H9 (cell line): ENCODE measurements at regions not wholly inside any gene's neighbourhood (a gene's known extent, or its start where the extent isn't known, plus 50 kb on each side); places are given as distances from the start of the nearest gene placed in this dataset.

Source experiments
- DNase-seq: peaks from one replicate; pipeline ENCODE4 v3.0.0-alpha.2; 2017
- H2AFZ ChIP-seq: one replicate; pipeline ENCODE4 v1.6.1; 2013; ENCODE audit warnings: mild to moderate bottlenecking, low read length, control low read depth, moderate library complexity
- H2AK5ac ChIP-seq: 2 replicates; pipeline ENCODE4 v1.6.1; 2013; ENCODE audit warnings: low read length, control low read depth, mixed read lengths; ENCODE audit not compliant: insufficient read length
- H2BK120ac ChIP-seq: one replicate; pipeline ENCODE4 v1.6.1; 2013; ENCODE audit warnings: low read depth, mild to moderate bottlenecking, low read length, control low read depth, inconsistent platforms; ENCODE audit not compliant: poor library complexity, severe bottlenecking
- H2BK12ac ChIP-seq: 2 replicates; pipeline ENCODE4 v1.6.1; 2013; ENCODE audit warnings: low read length, control low read depth, mixed read lengths, low read depth; ENCODE audit not compliant: insufficient read length
- H2BK15ac ChIP-seq: 2 replicates; pipeline ENCODE4 v1.6.1; 2013; ENCODE audit warnings: low read depth, low read length, control low read depth
- H2BK20ac ChIP-seq: one replicate; pipeline ENCODE4 v1.6.1; 2013; ENCODE audit warnings: low read depth, mild to moderate bottlenecking, low read length, control low read depth, inconsistent platforms; ENCODE audit not compliant: poor library complexity, severe bottlenecking
- H2BK5ac ChIP-seq: 2 replicates; pipeline ENCODE4 v1.6.1; 2013; ENCODE audit warnings: low read length, control low read depth, mixed read lengths; ENCODE audit not compliant: insufficient read length
- H3K14ac ChIP-seq: 2 replicates; pipeline ENCODE4 v1.6.1; 2013; ENCODE audit warnings: low read length, control low read depth; ENCODE audit not compliant: insufficient read depth
- H3K18ac ChIP-seq: 2 replicates; pipeline ENCODE4 v1.6.1; 2013; ENCODE audit warnings: low read depth, mild to moderate bottlenecking, mixed read lengths, low read length, control low read depth; ENCODE audit not compliant: insufficient read length
- H3K23ac ChIP-seq: 2 replicates; pipeline ENCODE4 v1.6.1; 2013; ENCODE audit warnings: low read length, control low read depth, mixed read lengths, low read depth; ENCODE audit not compliant: insufficient read length
- H3K23me2 ChIP-seq: 2 replicates; pipeline ENCODE4 v1.6.1; 2013; ENCODE audit warnings: low read depth, mild to moderate bottlenecking, mixed read lengths, low read length, control low read depth; ENCODE audit not compliant: insufficient read length, poor library complexity, severe bottlenecking
- H3K27ac ChIP-seq: 2 replicates; pipeline ENCODE4 v1.5.1; 2013; ENCODE audit warnings: low read length, control low read depth, mixed read lengths, low read depth; ENCODE audit not compliant: insufficient read length
- H3K27me3 ChIP-seq: 2 replicates; pipeline ENCODE4 v1.6.1; 2013; ENCODE audit warnings: low read length, control low read depth, inconsistent platforms; ENCODE audit not compliant: insufficient read depth
- H3K4ac ChIP-seq: 2 replicates; pipeline ENCODE4 v1.6.1; 2013; ENCODE audit warnings: low read depth, mild to moderate bottlenecking, control low read depth, inconsistent platforms, low read length, moderate library complexity
- H3K4me1 ChIP-seq: 2 replicates; pipeline ENCODE4 v1.6.1; 2013; ENCODE audit warnings: low read length, control low read depth, inconsistent platforms; ENCODE audit not compliant: insufficient read depth
- H3K4me2 ChIP-seq: 2 replicates; pipeline ENCODE4 v1.6.1; 2013; ENCODE audit warnings: low read length, control low read depth, mixed read lengths; ENCODE audit not compliant: insufficient read length, insufficient read depth
- H3K56ac ChIP-seq: 2 replicates; pipeline ENCODE4 v1.6.1; 2013; ENCODE audit warnings: low read depth, mild to moderate bottlenecking, mixed read lengths, low read length, control low read depth; ENCODE audit not compliant: insufficient read length
- H3K79me1 ChIP-seq: 2 replicates; pipeline ENCODE4 v1.6.1; 2013; ENCODE audit warnings: low read depth, mild to moderate bottlenecking, moderate library complexity, low read length, control low read depth, inconsistent platforms; ENCODE audit not compliant: insufficient read depth, poor library complexity, severe bottlenecking
- H3K79me2 ChIP-seq: 2 replicates; pipeline ENCODE4 v1.6.1; 2013; ENCODE audit warnings: low read length, control low read depth, inconsistent platforms; ENCODE audit not compliant: insufficient read depth
- H3K9ac ChIP-seq: 2 replicates; pipeline ENCODE4 v1.6.1; 2013; ENCODE audit warnings: low read length, control low read depth, mixed read lengths; ENCODE audit not compliant: insufficient read length; ENCODE audit errors: extremely low read depth
- H3K9me3 ChIP-seq: one replicate; pipeline ENCODE4 v1.6.1; 2013; ENCODE audit warnings: low read depth, low read length, inconsistent platforms; ENCODE audit not compliant: control insufficient read depth
- H3T11ph ChIP-seq: one replicate; pipeline ENCODE4 v1.6.1; 2013; ENCODE audit warnings: mild to moderate bottlenecking, low read length, control low read depth, inconsistent platforms
- H4K20me1 ChIP-seq: one replicate; pipeline ENCODE4 v1.6.1; 2013; ENCODE audit not compliant: control insufficient read depth, insufficient read length, insufficient read depth
- H4K5ac ChIP-seq: 2 replicates; pipeline ENCODE4 v1.6.1; 2013; ENCODE audit warnings: low read depth, mild to moderate bottlenecking, mixed read lengths, low read length, control low read depth; ENCODE audit not compliant: insufficient read length
- H4K8ac ChIP-seq: replicated peaks from 2 replicates; pipeline ENCODE4 v1.6.1; 2013; ENCODE audit warnings: low read length, control low read depth, mixed read lengths, low read depth; ENCODE audit not compliant: insufficient read length
- H4K91ac ChIP-seq: 2 replicates; pipeline ENCODE4 v1.6.1; 2013; ENCODE audit warnings: low read depth, mild to moderate bottlenecking, moderate library complexity, mixed read lengths, low read length, control low read depth; ENCODE audit not compliant: insufficient read length
- H3K27ac Mint-ChIP-seq, 3 experiments: 2 replicates in 2 of 3; 3 replicates in 1 of 3; pipeline ENCODE4 v1.8.0; 2020 to 2021; ENCODE audit warnings: mixed read lengths in 3 of 3, mild to moderate bottlenecking in 1 of 3, moderate library complexity in 1 of 3
- H3K27me3 Mint-ChIP-seq: 2 replicates; pipeline ENCODE4 v1.8.0; 2021; ENCODE audit warnings: low read depth, mild to moderate bottlenecking, moderate library complexity, mixed read lengths
- H3K36me3 Mint-ChIP-seq, 3 experiments: 2 replicates in 2 of 3; 3 replicates in 1 of 3; pipeline ENCODE4 v1.8.0; 2020 to 2021; ENCODE audit warnings: low read depth in 3 of 3, mixed read lengths in 3 of 3; ENCODE audit not compliant: insufficient read depth in 1 of 3
- H3K4me1 Mint-ChIP-seq, 2 experiments: 2 replicates each; pipeline ENCODE4 v1.8.0; 2020; ENCODE audit warnings: mixed read lengths in 2 of 2
- H3K4me3 Mint-ChIP-seq, 2 experiments: 2 replicates in 1 of 2; 3 replicates in 1 of 2; pipeline ENCODE4 v1.8.0; 2020 to 2021; ENCODE audit warnings: mild to moderate bottlenecking in 2 of 2, mixed read lengths in 2 of 2, moderate library complexity in 1 of 2
- H3K9me3 Mint-ChIP-seq, 2 experiments: 2 replicates in 1 of 2; 3 replicates in 1 of 2; pipeline ENCODE4 v1.8.0; 2020; ENCODE audit warnings: mild to moderate bottlenecking in 2 of 2, mixed read lengths in 2 of 2, moderate library complexity in 1 of 2
- CTCF ChIP-seq: fragments of 200-600 bp; sonication (generic); conservative IDR thresholded peaks from 3 replicates; pipeline ENCODE4 v1.8.0; 2021; ENCODE audit warnings: antibody characterized with exemption, mild to moderate bottlenecking
- WGBS: extraction: QIAGEN DNeasy Blood & Tissue Kit; methylation state at CpG from one replicate; pipeline ENCODE4 v1.1.7; 2013; ENCODE audit warnings: missing lambda C conversion rate, low lambda C conversion rate, mixed read lengths; ENCODE audit not compliant: insufficient read length; ENCODE audit errors: extremely low coverage; 5-methylcytosine and 5-hydroxymethylcytosine counted together

- H3K4ac ChIP-seq, result no peak overlapping the region
- no peak overlapping the region for H2BK12ac ChIP-seq
- no peak overlapping the region for H2AK5ac ChIP-seq
- 0 out of 2 replicates have a peak, but pooled peaks cover 3% of the 10 kb centered on the region for H3K27me3 ChIP-seq
- Mint-ChIP-seq H3K9me3 (no peaks in the 10 kb centered on the region), H3K4me3 (no peak overlapping the region), H3K36me3 (no peaks in the 10 kb centered on the region), H3K27ac (no peak overlapping the region), H3K4me1 (peaks cover 0 to 6% of the 10 kb centered on the region in 2 experiments; a peak in 2 of 4 replicates), H3K27me3 (peaks cover 7% of the 10 kb centered on the region)
- H3K9me3 ChIP-seq, result no peaks in the 10 kb centered on the region
- no peak overlapping the region for H3K14ac ChIP-seq
- no peak overlapping the region for H4K5ac ChIP-seq
- H2BK120ac ChIP-seq, result no peak overlapping the region
- H3K4me1 ChIP-seq, result no peaks in the 10 kb centered on the region
- no peak for TF ChIP-seq CTCF
- H3K23me2 ChIP-seq, result no peaks in the 10 kb centered on the region
- WGBS, result no CpG with 5 or more reads among the region's 9 CpGs
- no peak overlapping the region for H3K18ac ChIP-seq
- no peak overlapping the region for H2BK15ac ChIP-seq
- H2BK20ac ChIP-seq, result no peak overlapping the region
- DNase-seq, result no peak
- H2BK5ac ChIP-seq, result no peak overlapping the region
- H3T11ph ChIP-seq, result no peak overlapping the region
- no peaks in the 10 kb centered on the region for H3K79me2 ChIP-seq
- H3K23ac ChIP-seq, result no peak overlapping the region
- no peaks in the 10 kb centered on the region for H3K79me1 ChIP-seq
- H4K91ac ChIP-seq, result no peak overlapping the region
- H3K56ac ChIP-seq, result no peak overlapping the region
- no peak overlapping the region for H3K9ac ChIP-seq
- no peak overlapping the region for H2AFZ ChIP-seq
- H4K8ac ChIP-seq, result no peak overlapping the region
- H4K20me1 ChIP-seq, result no peaks in the 10 kb centered on the region
- no peak overlapping the region for H3K4me2 ChIP-seq
- H3K27ac ChIP-seq, result no peak overlapping the region
Observed at GRCh38 chr7:101686030-101686429, 56.9 kb upstream of the MYL10 start.
